NOMO-1 treated with dmso at 0.1 percent for 144 hours (cell line): ENCODE measurements at regions not wholly inside any gene's neighbourhood (a gene's known extent, or its start where the extent isn't known, plus 50 kb on each side); places are given as distances from the start of the nearest gene placed in this dataset.
A peak's percentile ranks its signal among the peaks of the same experiment; 100 is the strongest.

Experiments
- DNase-seq: peaks from one replicate; lab custom pipeline; 2025; ENCODE audit not compliant: unreplicated experiment; lab: John Stamatoyannopoulos, UW

DNA sequence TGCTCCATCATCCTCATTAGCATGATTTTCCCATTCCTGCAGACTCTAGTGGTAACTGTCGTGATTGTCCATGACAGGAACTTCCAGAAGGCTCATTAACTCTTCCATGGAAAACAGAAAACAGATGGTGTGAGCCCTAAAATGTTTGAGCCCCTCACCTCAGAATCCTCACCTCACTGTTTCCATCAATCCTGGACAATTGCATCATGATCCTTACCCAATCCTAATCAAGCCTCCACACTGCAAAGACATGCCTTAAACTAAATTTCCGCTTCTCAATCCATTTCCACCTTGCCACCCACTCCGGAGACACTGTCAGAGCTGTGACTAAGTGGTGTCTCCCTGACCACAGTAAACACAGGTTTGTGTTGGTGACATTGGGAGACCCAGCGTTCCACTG lies 311.0 kb upstream of the JARID2 start:
- no peak for DNase-seq

DNA sequence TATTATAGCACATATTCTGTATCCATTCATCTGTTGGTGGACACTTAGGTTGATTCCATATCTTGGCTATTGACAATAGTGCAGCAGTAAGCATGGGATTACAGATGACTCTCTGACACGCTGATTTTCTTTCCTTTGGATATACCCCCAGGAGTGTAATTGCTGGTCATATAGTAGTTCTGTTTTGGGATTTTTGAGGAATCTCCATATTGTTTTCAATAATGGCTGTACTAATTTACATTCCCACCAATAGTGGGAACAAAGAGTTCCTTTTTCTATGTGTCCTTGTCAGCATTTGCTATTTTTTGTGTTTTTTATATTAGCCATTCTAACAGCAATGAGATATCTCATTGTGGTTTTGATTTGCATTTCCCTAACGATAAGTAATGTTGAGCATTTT lies 309.0 kb upstream of the JARID2 start:
- no peak for DNase-seq

GRCh38 chr6:14943116-14943515 lies 302.8 kb upstream of the JARID2 start:
- DNase-seq, result no peak

GRCh38 chr6:14944593-14944992 lies 301.3 kb upstream of the JARID2 start:
- no peak for DNase-seq

DNA sequence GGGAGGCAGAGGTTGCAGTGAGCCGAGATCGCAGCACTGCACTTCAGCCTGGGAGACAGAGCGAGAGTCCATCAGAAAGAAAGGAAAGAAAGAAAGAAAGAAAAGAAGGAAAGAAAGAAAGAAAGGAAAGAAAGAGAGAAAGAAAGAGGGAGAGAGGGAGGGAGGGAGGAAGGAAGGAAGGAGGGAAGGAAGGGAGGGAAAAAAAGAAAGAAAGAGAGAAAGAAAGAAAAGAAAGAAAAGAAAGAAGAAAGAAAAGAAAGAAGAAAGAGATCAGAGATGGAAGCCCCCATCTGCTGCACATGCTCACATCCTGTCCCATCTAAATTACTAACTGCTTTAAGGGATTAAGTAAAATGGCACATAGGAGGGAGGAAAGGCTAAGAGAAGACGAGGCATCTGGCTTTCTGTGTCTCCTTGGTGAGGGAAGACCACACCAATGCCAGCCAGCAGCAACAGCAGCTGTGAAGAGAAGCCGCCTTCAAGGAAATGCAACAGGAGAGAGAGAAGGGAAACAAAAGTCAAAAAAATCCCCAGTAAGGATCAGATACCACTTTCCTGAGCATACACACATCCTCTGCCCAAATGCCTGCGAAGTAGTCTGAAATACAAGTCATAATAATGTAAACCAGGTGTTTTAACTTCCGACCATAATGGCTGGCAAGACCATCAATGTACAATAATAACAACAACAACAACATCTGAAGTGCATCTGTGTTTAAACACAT lies 300.2 kb upstream of the JARID2 start:
- DNase-seq, result no peak

- DNase-seq, result no peak
Observed at GRCh38 chr6:14946753-14947152, 299.1 kb upstream of the JARID2 start.

DNA sequence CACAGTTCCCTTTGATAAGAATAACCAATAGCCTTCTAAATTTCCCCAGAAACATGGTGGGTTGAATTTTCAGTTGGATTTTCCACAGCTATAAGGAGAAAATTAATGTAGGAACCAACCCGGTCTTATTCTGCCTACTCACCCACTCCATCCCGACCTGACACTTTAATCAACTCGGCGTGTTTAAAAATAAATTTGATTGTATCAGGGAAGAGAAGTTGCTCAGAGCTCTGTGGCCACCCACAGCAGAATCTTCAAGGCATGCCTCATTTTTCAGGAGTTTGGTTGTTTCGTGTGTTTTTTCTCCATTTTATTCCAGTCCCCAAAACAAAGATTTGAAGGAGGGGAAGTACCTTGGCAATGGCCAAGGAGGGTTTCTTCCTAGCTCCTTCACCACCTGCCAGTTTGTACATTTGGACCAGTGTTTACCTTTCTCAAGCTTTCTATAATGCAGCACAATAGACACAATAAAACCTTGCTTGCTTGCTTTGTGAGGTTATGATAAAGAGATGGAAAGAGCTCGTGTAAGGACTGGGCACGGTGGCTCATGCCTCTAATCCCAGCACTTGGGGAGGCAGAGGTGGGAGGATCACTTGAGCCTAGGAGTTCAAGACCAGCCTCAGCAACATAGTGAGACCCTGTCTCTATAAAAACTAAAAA lies 297.2 kb upstream of the JARID2 start:
- no peak for DNase-seq

DNA sequence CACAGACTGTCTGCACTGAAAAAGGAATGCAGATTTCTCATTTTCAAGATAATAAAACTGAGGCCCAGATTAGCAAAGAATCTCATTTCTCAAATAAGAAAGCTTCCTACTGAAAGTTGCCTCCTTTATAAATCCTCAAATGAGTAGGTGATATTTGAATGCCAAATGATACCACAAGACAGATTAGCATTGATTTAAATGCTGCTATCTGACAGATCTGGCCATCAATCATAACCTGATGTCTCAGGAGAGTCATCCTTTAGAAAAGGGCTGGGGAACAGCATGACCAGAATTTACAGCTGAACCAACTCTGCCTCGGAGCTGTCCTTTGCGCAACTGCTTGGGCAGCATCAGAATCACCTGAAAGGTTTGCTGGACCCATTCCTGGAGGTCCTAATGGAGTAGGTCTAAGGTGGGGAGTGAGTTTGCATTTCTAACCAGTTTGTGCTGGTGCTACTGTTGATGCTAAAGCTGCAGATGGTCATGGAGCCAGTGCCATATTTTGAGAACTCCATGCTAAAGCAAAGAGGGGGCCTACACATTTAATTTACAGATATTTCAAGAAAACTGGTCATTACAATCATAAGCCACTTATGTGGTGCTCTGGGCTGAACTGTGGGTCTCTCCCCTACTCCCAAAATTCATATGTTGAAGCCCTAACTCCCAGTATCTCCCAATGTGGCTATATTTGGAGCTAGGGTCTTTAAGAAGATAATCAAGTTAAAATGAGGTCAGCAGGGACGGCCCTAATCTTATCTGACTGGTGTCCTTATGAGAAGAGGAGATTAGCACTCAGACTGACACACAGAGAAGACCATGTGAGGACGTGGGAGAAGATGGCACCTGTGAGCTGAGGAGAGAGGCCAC lies 295.5 kb upstream of the JARID2 start:
- DNase-seq, result no peak

DNA sequence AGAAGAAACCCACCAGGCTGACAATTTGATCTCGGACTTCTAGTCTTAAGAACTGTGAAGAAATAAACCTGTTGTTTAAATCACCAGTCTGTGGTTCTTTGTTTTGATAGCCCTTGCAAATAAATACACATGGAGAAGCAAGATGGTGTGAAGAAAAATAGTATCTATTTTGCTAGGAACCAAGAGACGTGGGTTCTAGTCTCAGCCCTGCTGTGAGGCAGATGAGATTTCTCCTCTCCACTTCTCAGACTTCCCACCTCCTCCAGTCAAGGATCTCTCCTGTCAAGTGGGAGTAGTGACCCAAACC lies 294.9 kb upstream of the JARID2 start:
- DNase-seq, result no peak

- DNase-seq, result no peak
Observed at GRCh38 chr6:14951704-14952103, 294.2 kb upstream of the JARID2 start.

DNA sequence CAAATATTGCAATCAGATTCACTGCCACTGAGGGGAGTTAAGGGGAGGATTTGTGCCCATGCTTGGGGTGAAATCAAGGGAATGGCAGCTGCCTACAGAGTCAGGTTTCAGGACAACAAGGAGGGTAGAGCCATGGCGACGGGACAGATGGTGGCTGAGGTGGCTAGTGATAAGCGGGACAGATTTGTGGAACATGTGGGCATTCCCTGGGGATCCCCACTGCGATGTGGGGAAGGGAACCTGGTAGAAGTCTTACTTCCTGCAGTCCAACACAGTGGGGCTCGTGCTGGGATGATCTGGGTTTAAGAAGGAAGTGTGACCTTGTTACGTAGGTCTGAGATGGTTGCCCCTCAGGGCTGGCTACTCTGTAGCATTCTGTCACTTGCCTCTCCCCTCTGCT lies 292.0 kb upstream of the JARID2 start:
- no peak for DNase-seq

- DNase-seq, result peak; percentile 59
Observed at GRCh38 chr6:14957355-14958059, 288.4 kb upstream of the JARID2 start.

- no peak for DNase-seq
Observed at GRCh38 chr6:14959324-14959885, 286.5 kb upstream of the JARID2 start.

DNA sequence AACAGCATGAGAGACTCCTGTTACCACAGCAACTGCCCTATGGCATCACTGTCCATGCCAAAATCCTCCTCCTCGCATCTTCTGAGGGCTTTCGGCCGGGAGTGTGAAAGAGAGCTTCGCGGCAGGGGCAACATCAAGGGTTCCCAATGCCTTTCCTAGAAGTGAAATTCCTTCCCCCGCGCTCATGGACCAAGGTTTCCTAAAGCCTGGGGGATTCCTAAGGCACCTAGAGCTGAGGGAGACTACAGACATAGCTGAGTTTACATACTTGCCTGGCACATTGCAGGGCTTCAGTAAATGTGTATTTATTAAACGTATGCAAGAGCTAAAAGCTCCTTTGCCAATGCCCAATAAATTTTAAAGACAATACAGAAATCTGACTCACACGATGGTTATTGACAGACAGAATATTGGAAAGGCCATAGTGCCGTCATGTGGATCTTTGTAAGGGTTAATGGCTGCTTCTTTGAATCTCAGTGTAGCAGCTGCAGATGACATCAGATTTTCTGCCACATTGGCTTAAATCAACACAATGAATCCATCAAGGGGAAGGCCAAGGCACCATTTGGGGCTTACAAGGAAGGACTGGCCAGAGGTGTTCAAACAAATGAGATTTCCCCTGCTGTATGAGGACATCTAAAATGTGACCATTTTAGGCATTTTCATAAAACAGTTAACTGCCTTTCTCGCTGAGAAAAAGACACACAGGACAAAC lies 281.2 kb upstream of the JARID2 start:
- DNase-seq, result no peak

- no peak for DNase-seq
Observed at GRCh38 chr6:14965424-14966075, 280.3 kb upstream of the JARID2 start.

GRCh38 chr6:14966096-14966905 lies 279.6 kb upstream of the JARID2 start:
- no peak for DNase-seq

GRCh38 chr6:14966906-14967711 lies 278.8 kb upstream of the JARID2 start:
- DNase-seq, result peak; percentile 43

GRCh38 chr6:14968056-14968637 lies 277.7 kb upstream of the JARID2 start:
- no peak for DNase-seq
